ELR (cell line): ENCODE measurements at regions not wholly inside any gene's neighbourhood (a gene's known extent, or its start where the extent isn't known, plus 50 kb on each side); places are given as distances from the start of the nearest gene placed in this dataset.
"Not testable (repeated sequence)": the region's sequence is repeated elsewhere in the genome, so short reads cannot be mapped to it uniquely, and the experiment has no call there.

Experiments
- DNase-seq: peaks from one replicate; pipeline ENCODE4 v3.0.0-alpha.2; 2015; ENCODE audit warnings: low read depth

GRCh38 chr7:84879570-84880325 is 307.1 kb downstream of the SEMA3D start:
- DNase-seq, result no peak

- DNase-seq, result no peak
These were observed 308.8 kb downstream of the SEMA3D start for GRCh38 chr7:84877943-84878570.

- DNase-seq, result no peak
These were observed 310.6 kb downstream of the SEMA3D start for GRCh38 chr7:84876061-84876821.

DNA sequence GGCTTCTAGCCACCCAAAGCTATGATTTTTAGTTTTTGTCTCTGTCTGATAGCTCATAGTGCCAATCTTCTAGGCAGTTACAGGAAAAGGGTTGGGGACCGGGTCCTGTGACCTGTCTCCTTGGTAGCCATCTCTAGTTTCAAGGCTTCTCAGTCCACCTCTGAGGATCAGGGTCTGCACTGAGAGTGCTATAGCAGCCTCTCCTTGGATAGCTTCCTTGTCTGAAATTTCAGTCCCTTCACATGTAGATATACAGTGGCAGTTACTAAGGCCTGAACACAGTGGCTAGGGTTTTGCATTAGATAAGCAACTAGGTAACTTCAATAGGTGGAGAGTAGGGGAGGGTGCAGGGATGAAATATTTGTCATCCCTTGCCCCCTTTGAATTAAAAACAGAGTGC is 321.3 kb downstream of the SEMA3D start:
- no peak for DNase-seq

DNA sequence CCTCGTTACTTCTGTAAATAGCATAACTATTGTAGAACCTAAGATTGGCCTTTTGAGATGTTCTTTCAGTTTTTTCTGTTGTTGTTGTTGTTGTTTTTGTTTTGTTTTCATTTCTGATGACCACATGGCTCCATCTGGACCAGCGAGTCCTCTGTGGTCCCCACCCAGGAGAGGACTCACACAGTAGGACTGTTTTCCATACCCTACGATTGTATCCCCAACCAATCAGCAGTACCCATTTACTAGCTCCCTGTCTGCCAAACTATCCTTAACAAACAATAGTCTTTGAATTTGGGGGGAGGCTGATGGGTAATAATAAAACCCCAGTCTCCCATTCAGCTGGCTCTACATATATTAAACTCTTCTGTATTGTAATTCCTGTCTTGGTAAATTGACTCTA is 329.5 kb downstream of the SEMA3D start:
- no peak for DNase-seq

- no peak for DNase-seq
These were observed 331.1 kb downstream of the SEMA3D start for GRCh38 chr7:84855758-84856157.

DNA sequence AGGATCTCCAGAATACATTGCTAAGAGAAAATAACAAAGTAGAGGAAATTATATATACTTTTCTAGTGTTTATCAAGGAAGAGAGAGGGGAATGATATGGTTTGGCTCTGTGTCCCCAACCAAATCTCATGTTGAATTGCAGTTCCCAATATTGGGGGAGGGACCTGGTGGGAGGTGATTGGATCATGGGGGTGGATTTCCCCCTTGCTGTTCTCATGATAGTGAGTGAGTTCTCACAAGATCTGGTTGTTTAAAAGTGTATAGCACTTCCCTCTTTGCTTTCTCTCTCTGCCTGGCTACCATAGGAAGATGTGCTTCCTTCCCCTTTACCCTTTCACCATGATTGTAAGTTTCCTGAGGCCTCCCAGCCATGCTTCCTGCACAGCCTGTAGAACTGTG is 337.9 kb downstream of the SEMA3D start:
- not testable (repeated sequence) for DNase-seq

- DNase-seq, result no peak
These were observed 338.5 kb downstream of the SEMA3D start for GRCh38 chr7:84848219-84848973.

- DNase-seq, result no peak
These were observed 339.1 kb downstream of the SEMA3D start for GRCh38 chr7:84847790-84848189.

- no peak for DNase-seq
These were observed 339.8 kb downstream of the SEMA3D start for GRCh38 chr7:84847038-84847437.

- no peak for DNase-seq
These were observed 340.9 kb downstream of the SEMA3D start for GRCh38 chr7:84845971-84846370.

DNA sequence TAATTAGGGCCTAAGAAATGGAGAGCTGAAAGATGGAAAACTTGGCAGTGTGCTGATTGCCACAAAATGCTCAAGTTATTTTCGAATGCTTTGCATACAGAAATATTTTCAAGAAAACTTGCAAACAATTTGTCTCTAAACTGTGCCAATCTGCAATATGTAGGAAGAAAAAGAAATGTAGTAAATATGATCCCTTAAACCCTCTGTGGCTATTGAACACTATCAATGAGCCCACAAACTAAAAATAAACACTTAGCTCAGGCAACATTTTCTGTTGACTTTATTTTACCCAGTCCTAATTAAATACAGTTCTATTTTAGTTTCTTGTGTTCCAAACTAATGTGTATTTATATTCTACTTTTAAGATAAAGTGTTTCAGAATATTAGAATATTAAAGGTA is 342.1 kb downstream of the SEMA3D start:
- DNase-seq, result no peak

DNA sequence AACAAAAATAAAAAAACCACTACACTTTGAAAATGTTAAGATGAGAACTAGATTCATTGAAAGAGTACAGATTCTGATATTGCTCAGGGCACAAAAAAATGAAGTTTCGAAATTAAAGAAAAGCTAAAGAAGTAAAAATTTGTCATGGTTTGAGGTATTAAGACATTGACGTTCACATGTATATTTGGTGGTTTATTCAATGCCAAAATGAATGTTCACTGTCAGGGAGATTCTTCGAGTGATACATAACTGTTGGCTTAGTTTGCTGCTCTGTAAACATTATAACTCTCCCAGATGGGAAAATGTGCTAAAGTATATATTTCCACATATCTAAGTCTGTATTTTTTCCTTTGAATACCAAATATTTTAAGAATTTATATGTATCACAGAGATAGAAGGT is 345.0 kb downstream of the SEMA3D start:
- no peak for DNase-seq

DNA sequence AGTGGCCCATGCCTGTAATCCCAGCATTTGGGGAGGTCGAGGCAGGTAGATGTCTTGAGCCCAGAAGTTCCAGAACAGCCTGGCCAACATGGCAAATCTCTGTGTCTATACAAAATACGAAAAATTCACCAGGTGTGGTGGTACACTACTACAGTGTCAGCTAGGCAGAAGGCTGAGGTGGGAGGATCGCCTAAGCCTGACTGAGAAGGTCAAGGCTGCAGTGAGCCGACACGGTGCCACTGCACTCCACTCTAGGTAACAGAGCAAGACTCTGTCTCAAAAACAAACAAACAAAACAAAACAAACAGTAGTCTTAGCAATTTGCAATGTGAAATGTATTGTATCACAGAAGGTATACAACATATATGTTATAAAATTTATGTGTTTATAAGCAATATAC is 348.0 kb downstream of the SEMA3D start:
- DNase-seq, result no peak

DNA sequence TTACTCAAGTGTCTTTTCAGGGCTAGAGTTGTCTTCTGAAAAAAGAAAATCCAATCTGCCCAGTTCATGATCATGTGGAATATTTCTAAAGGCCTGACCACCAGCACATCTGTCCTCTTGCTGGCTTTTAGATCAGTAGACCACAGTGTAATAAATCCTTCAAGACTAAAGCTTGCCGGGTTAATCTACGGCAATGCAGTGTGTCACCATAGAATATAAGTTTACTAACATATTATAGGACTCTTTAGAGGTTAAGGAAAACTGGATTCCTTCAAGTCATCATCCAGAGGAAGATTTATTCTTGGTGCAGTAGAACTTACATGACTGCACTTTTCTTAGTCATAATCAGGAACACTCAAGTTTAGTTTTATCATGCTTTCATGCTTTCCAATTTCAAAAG is 349.5 kb downstream of the SEMA3D start:
- DNase-seq, result no peak

DNA sequence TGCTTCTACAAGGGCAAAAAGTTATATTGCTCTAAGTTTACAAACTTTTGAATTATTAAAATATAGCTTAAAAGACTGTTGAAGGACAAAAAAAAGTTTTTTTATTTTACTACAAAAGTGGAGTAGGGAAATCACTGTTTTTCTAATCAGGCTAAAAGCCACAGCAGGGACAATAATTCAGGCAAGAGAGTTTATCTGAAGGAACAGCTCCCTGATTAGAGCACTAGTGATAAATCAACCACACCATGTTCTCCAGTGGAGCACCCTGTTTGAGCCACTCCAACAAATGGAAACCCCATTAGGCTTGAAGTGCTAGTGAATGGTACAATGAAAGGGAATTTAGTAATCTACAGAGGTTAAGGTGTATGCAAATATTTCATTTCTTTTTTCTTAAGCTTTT is 357.1 kb downstream of the SEMA3D start:
- DNase-seq, result no peak

DNA sequence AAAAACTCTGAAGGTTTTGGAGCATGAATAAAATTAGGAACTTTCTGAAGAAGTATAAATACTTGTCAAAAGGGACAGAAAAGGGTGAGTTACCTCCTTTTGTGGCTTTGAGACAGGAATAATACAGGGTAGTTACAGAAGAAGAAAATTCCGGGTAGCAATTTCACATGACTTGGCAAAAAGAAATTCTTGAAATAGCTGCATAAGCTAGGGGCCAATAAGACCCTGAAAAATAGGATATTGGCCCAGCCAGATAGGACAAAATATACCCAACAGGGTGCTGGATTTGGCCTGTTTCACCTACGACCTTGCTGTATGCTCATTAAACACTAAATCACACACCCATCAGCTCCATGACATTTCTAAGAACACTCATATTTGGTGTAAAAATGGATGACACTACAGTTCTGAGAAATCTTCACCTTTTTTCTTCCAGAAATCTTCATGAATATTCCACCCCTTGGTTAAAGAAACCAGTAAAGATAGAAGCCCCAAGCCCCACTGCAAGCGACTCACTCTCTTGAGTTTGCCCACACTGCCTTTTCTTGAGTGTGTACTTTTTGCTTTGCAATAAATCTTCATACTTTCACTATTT is 362.7 kb downstream of the SEMA3D start:
- no peak for DNase-seq

- no peak for DNase-seq
These were observed 363.3 kb downstream of the SEMA3D start for GRCh38 chr7:84823530-84823929.

- no peak for DNase-seq
These were observed 363.8 kb downstream of the SEMA3D start for GRCh38 chr7:84822941-84823510.

DNA sequence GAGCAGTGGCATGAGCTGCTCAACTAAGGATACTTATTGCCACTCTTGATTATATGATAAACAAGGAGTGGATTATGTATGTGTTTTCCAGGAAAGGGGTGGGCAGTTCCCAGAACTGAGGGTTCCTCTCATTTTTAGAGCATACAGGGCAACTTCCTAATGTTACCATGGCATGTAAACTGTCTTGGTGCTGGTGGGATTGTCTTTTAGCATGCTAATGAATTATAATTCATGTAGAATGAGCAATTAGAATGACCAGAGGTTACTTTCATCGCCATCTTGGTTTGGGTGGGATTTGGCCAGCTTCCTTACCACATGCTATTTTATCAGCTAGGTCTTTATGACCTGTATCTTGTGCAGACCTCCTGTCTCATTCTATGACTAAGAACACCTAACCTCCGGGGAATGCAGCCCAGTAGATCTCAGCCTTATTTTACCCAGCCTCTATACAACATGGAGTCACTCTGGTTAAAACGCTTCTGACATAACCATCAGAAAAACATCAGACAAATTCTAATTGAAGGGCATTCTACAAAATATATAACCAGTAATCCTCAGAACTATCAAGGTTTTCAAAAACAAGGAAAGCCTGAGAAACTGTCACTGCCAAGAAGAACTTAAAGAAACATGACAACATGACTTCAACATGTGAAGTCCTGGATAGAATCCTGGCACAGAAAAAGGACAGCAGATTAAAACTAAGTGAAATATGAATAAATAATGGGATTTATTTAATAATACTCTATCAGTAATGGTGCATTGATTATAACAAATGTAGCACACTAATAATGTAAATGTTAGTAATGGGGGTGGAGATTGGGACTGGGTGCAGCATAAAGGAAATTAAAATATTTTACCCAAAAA is 365.0 kb downstream of the SEMA3D start:
- peak; percentile 17 for DNase-seq

GRCh38 chr7:84820481-84820880 is 366.4 kb downstream of the SEMA3D start:
- no peak for DNase-seq
